CD4-positive, alpha-beta T cell treated with Interferon alpha-2 for 1 hour (primary cell): ENCODE measurements at regions not wholly inside any gene's neighbourhood (a gene's known extent, or its start where the extent isn't known, plus 50 kb on each side); places are given as distances from the start of the nearest gene placed in this dataset.
A peak's percentile ranks its signal among the peaks of the same experiment; 100 is the strongest.
"Not testable (repeated sequence)": the region's sequence is repeated elsewhere in the genome, so short reads cannot be mapped to it uniquely, and the experiment has no call there.

Experiments used
- DNase-seq, 2 donors: peaks; one replicate each; pipeline ENCODE4 v3.0.0-alpha.2; 2020 to 2022

GRCh38 chr18:70956554-70956953 lies 667.7 kb downstream of the SOCS6 start:
- no peak for DNase-seq

DNA sequence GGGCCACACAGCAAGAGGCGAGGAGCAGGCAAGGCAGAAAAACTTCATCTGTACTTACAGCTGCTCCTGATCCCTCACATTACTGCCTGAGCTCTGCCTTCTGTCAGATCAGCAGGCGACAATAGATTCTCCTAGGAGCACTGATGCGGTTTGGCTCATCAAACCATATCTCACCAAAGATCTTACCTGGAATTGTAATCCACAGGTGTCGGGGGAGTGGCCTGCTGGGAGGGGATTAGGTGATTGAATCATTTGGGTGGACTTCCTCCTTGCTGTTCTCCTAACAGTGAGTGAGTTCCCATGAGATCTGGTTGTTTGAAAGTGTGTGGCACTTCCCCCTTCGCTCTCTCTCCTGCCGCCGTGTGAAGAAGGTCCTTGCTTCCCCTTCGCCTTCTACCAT lies 647.3 kb downstream of the SOCS6 start:
- no peak for DNase-seq

GRCh38 chr18:70931942-70932814 lies 643.3 kb downstream of the SOCS6 start:
- DNase-seq: peak in 1 of 2 donors; percentile 14

GRCh38 chr18:70920840-70921374 lies 632.1 kb downstream of the SOCS6 start:
- DNase-seq: no peak

- DNase-seq: no peak
Observed at GRCh38 chr18:70907673-70908072, 618.8 kb downstream of the SOCS6 start.

DNA sequence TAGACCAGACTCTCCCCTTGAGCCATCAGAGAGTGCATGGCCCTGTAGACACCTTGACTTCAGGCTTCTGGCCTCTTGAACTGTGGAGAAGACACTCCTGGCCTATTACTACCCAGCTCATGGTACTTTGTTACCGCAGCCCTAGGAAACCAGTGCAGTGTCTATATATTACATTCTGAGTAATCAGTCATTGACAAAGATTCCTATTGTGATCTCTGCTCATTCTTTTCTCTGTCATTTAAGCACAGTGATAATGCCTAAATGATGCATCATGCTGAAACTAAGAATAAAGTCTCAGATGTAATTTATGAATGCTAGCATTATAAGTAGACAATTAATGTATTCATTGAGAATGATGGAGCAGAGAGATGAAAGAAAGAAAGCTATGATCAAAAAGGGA lies 603.5 kb downstream of the SOCS6 start:
- DNase-seq: no peak

GRCh38 chr18:70870292-70870691 lies 581.4 kb downstream of the SOCS6 start:
- DNase-seq: no peak

- no peak for DNase-seq
Observed at GRCh38 chr18:70848329-70848728, 559.5 kb downstream of the SOCS6 start.

- no peak for DNase-seq
Observed at GRCh38 chr18:70840649-70841048, 551.8 kb downstream of the SOCS6 start.

DNA sequence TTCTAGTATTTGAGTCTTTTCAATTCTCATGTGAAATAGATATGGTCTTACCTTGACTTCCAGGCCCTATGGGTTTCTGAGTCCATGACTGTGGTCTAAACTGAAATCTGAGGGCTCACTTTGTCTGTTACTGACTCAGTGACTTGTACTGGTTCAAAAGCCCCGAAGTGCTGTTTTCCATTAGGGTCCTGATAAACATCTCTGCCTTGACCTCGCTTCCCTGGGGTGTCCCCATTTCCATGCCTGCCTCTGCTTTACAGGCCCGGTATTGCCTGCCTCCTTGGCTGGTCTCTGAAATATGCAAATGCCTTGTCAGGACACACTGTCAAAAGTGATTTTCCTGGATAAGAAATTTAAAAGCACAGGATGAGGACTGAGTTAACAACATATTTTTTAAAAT lies 538.8 kb downstream of the SOCS6 start:
- DNase-seq: no peak

DNA sequence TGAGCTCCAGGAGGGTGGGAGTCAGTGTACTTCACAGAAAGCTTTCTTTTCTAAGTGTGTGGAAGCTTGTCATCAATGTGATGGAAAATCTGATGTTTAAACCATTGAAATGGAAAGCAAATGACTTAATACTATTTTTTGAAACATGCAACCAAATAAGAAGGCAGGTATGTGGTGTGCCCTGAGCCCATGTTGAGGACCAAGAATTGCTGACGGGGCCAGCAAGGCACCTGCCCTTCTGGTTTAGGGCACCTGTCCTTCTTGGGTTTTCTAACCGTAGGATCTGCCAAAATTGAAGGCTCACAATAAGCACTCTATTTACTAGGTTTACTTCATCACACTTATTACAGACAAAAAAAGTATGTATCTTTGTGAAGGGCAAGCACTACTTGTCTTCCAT lies 537.7 kb downstream of the SOCS6 start:
- DNase-seq: no peak

DNA sequence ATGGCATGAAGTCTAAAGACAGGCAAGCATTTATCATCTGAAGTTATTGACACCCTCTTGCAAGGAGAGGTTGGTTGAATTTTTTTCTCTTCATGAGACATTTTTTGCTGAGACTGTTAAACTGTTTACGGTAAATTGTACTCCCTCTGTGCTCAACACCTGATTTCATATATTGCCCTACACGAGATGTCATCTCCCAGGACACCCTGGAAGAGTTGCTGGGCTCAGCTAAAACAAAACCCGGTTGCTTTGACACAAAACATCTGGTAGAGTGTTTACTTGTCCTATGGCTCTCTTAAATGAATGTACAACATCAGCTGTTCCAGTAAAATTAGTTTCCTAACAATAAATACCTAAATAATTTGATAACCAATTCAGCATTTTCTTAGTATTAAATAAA lies 533.8 kb downstream of the SOCS6 start:
- no peak for DNase-seq

DNA sequence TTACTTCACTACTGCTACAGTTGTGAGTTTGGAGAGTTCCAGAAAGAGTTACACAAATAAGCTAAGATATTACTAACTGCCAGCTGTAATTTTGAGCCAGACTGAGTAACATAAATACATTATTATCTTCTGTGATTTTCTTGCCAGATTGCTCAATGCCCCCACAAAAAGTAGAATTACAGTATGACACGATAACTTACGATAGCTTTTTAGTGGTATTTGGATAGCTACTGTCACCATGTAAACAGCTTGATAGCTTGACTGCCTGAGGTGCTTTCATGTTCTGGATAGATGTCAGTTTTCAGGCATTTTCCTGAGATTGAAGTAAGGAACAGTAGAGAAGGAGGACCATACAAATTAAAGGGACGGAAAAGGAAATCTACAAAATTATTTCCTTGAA lies 533.3 kb downstream of the SOCS6 start:
- no peak for DNase-seq

DNA sequence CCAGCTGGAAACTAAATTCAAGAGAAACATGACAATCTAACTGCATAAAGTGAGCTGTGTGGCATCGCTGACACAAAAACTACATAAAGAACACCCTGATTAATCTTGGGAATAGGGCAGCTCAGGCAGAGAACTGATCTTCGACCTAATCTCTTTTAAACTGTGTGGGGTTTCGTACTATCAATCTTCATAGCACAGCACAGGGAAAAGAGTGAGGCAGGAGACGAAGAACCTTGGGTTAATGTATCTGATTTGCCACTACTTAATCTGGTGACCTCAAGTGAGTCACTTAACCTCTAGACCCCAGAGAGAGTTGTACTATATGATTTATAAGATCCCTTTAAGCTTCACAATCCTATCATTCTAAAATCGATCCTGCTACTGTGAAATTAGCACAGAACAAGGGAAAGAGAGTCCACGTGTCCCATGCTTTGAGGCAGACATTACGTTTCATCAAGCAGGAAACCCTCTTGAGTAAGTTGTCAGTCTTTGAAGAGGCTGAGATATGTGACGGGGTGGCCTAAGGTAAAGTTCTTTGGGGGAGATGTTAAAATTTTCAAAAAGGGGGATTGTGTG lies 519.7 kb downstream of the SOCS6 start:
- no peak for DNase-seq

DNA sequence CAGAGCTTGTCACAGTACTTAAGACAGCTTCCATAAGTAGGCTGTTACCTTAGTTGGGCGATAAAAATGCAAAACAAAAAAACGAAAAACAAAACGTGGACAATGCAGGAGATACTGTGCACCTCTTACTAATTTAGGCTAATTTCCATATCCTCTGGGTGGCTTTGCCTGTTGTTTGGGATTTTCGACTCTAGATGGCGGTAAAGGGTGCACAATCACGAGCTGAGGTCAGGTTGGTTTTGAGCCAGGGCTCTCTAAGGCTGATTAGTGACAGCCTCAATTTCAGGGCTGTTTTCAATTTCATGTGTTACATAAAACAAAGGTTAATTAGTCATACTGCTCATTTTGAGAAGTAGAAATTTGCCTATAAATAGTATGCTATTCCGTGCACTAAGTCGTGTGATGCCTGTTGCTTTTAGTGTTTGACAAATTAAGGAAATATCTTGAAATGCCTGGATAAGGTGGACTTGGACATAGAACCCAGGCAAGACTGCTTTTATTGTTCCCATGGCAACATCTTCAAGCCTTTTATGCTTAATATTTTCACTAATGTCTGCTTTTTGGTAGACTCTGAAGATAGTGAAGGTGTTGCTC lies 493.1 kb downstream of the SOCS6 start:
- peak; percentile 33 to 69 for DNase-seq

- not testable (repeated sequence) for DNase-seq
Observed at GRCh38 chr18:70766254-70766653, 477.4 kb downstream of the SOCS6 start.

GRCh38 chr18:70762812-70763211 lies 474.0 kb downstream of the SOCS6 start:
- DNase-seq: no peak

DNA sequence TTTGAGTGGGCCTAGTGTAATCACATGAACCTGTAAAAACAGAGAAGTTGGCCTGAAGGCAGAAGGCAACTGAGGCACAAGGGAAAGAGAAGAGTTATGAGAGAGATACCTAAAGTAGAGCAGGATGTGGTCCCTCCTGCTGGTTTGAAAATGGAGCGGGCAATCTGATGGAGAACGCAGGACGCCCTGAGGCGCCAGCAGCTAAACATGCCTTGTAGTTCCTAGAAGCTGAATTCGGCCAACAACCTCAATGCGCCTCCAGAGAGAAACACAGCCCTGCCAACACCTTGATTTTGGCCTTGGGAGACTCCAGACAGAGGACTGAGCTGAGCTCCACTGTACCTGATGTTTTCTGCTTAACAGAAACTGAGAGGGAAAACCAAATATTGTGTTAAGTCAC lies 469.9 kb downstream of the SOCS6 start:
- DNase-seq: no peak

DNA sequence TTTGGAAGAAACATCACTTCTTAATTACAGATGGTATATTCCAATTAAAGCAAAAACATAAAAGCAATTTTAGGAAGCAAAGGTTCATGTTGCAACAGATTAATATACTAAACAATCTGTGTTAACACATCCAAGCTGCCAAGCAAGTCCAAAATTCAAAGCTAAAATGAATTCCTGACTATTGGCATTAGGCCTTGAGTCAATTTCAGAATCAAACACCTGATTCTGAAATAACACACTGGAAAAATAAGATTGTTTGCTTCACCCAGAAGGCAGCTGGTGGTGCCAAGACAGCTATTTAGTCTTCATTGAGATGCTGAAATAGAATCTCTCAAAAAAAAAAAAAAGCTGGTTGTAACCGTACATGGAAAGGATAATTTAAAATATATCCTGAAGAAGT lies 465.6 kb downstream of the SOCS6 start:
- no peak for DNase-seq

- no peak for DNase-seq
Observed at GRCh38 chr18:70732916-70733315, 444.1 kb downstream of the SOCS6 start.

GRCh38 chr18:70732188-70732587 lies 443.3 kb downstream of the SOCS6 start:
- DNase-seq: no peak

- no peak for DNase-seq
Observed at GRCh38 chr18:70720607-70721006, 431.8 kb downstream of the SOCS6 start.

GRCh38 chr18:70709720-70710119 lies 420.9 kb downstream of the SOCS6 start:
- no peak for DNase-seq

DNA sequence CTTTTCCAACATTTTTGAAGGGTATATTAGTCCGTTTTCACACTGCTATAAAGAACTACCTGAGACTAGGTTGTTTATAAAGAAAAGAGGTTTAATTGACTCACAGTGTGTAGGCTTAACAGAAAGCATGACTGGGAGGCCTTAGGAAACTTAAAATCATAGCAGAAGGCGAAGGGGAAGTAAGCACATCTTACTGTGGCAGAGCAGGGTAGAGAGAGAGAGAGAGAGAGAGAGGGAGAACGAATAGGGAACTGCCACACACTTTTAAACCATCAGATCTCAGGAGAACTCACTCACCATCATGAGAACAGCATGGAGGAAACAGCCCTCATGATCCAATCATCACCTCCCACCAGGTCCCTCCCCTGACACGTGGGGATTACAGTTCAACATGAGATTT lies 420.3 kb downstream of the SOCS6 start:
- no peak for DNase-seq
